Stimulated activated CD4-positive, alpha-beta T cell treated with anti-CD3 and anti-CD28 coated beads, TNF-alpha, amount 100 ng/mL, for 24 hours (primary cell): ENCODE measurements at regions not wholly inside any gene's neighbourhood (a gene's known extent, or its start where the extent isn't known, plus 50 kb on each side); places are given as distances from the start of the nearest gene placed in this dataset.
"Not testable (repeated sequence)": the region's sequence is repeated elsewhere in the genome, so short reads cannot be mapped to it uniquely, and the experiment has no call there.

Source experiments
- DNase-seq, 3 experiments: peaks; one replicate each; pipeline ENCODE4 v3.0.0-alpha.2; 2020; ENCODE audit warnings: low read depth in 3 of 3

DNA sequence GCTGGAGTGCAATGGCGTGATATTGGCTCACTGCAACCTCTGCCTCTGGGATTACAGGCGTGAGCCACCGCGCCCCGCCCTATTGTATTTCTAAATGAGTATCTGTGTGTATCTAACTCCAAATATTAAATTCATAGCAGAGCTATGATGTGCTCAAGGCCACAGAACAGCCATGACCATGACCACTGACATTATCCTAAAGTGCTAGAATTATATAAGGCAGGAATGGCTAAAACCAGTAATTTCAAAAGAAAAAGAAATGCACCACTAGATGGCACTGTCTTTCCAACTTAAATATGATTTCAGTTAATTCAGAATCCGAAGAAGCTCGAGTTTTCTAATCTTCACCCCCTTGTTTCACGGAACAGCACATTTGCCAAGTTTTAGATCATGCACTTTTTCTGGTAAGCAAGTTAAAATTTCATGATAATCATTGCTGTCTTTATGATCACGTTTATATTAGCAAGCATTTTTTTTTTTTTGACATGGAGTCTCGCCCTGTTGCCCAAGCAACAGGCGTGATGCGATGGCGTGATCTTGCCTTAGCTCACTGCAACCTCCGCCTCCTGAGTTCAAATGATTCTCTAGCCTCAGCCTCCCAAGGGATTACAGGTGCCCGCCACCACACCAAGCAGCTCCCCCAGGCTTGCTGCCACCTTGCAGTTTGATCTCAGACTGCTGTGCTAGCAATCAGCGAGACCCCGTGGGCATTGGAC is 65.3 kb downstream of the OR13A1 start:
- DNase-seq: no peak

DNA sequence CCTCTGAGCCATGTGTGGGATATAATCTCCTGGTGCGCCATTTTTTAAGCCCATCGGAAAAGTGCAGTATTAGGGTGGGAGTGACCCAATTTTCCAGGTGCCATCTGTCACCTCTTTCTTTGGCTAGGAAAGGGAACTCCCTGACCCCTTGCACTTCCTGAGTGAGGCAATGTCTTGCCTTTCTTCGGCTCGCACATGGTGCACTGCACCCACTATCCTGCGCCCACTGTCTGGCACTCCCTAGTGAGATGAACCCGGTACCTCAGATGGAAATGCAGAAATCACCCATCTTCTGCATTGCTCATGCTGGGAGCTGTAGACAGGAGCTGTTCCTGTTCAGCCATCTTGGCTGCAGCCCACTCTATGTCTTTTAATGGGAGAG is 64.7 kb downstream of the OR13A1 start:
- DNase-seq: not testable (repeated sequence)
